Liver (tissue), 8 donors: ENCODE measurements at regions not wholly inside any gene's neighbourhood (a gene's known extent, or its start where the extent isn't known, plus 50 kb on each side); places are given as distances from the start of the nearest gene placed in this dataset.

Experiments
- DNase-seq: peaks from one replicate; pipeline ENCODE4 v3.0.0-alpha.2; 2017; ENCODE audit warnings: low spot score
- H3K27ac ChIP-seq, 2 donors: one replicate each; pipeline ENCODE4 v1.7.0; 2013; ENCODE audit warnings: inconsistent platforms in 2 of 2, low read length in 2 of 2, control low read depth in 1 of 2, low read depth in 1 of 2, mild to moderate bottlenecking in 1 of 2
- H3K27me3 ChIP-seq, 4 donors: one replicate each; pipeline versions ENCODE4 v1.6.1 to v1.7.0; 2013; ENCODE audit warnings: low read length in 3 of 4, inconsistent platforms in 1 of 4, mild to moderate bottlenecking in 1 of 4, moderate library complexity in 1 of 4; ENCODE audit not compliant: control insufficient read depth in 4 of 4, insufficient read depth in 4 of 4
- H3K36me3 ChIP-seq, 4 donors: one replicate each; pipeline versions ENCODE4 v1.6.1 to v1.7.0; 2013; ENCODE audit warnings: low read length in 3 of 4, mild to moderate bottlenecking in 3 of 4, low read depth in 1 of 4, moderate library complexity in 1 of 4; ENCODE audit not compliant: control insufficient read depth in 4 of 4, insufficient read depth in 3 of 4
- H3K4me1 ChIP-seq, 4 donors: one replicate each; pipeline versions ENCODE4 v1.6.1 to v1.7.0; 2013; ENCODE audit warnings: low read length in 3 of 4, mild to moderate bottlenecking in 3 of 4, moderate library complexity in 1 of 4; ENCODE audit not compliant: control insufficient read depth in 4 of 4, insufficient read depth in 4 of 4
- H3K4me3 ChIP-seq, 3 donors: one replicate each; pipeline versions ENCODE4 v1.6.1 to v1.7.0; 2013; ENCODE audit warnings: low read length in 3 of 3, control low read depth in 1 of 3, low read depth in 1 of 3, mild to moderate bottlenecking in 1 of 3
- H3K9ac ChIP-seq, 2 donors: one replicate each; pipeline ENCODE4 v1.7.0; 2013; ENCODE audit warnings: low read length in 2 of 2, mild to moderate bottlenecking in 2 of 2, moderate library complexity in 2 of 2, control low read depth in 1 of 2, low read depth in 1 of 2
- H3K9me3 ChIP-seq, 4 donors: one replicate each; pipeline versions ENCODE4 v1.6.1 to v1.7.0; 2013; ENCODE audit warnings: low read length in 3 of 4; ENCODE audit not compliant: control insufficient read depth in 4 of 4
- ATF3 ChIP-seq: IDR thresholded peaks from 2 replicates; pipeline ENCODE4 v1.6.1; 2016; ENCODE audit warnings: antibody characterized with exemption
- CTCF ChIP-seq: fragments of 150-350 bp; IDR thresholded peaks from 2 replicates; pipeline ENCODE4 v1.5.1; 2017; ENCODE audit warnings: improper control_type of control experiment, low read depth, low read length; ENCODE audit not compliant: missing input control
- EGR1 ChIP-seq, 2 donors: IDR thresholded peaks; 2 replicates each; pipeline ENCODE4 v1.6.1; 2016 to 2018; ENCODE audit warnings: antibody characterized with exemption in 2 of 2, low read depth in 2 of 2
- FOXA1 ChIP-seq: IDR thresholded peaks from 2 replicates; pipeline ENCODE4 v1.6.1; 2016; ENCODE audit warnings: antibody characterized with exemption
- FOXA2 ChIP-seq: IDR thresholded peaks from 2 replicates; pipeline ENCODE4 v1.6.1; 2016; ENCODE audit warnings: antibody characterized with exemption
- GABPA ChIP-seq, 2 donors: IDR thresholded peaks in 1 of 2; conservative IDR thresholded peaks in 1 of 2; 2 replicates each; pipeline ENCODE4 v1.6.1; 2016; ENCODE audit warnings: antibody characterized with exemption in 2 of 2, mild to moderate bottlenecking in 1 of 2, moderate library complexity in 1 of 2
- HNF4A ChIP-seq, 2 donors: conservative IDR thresholded peaks; 2 replicates each; pipeline ENCODE4 v1.6.1; 2016; ENCODE audit warnings: antibody characterized with exemption in 2 of 2, mild to moderate bottlenecking in 2 of 2
- HNF4G ChIP-seq: IDR thresholded peaks from 2 replicates; pipeline ENCODE4 v1.6.1; 2016; ENCODE audit warnings: antibody characterized with exemption
- JUND ChIP-seq, 2 donors: IDR thresholded peaks; 2 replicates each; pipeline ENCODE4 v1.6.1; 2016; ENCODE audit warnings: antibody characterized with exemption in 2 of 2
- NR2F2 ChIP-seq: IDR thresholded peaks from 2 replicates; pipeline ENCODE4 v1.6.1; 2016; ENCODE audit warnings: antibody characterized with exemption
- RAD21 ChIP-seq, 2 donors: IDR thresholded peaks; 2 replicates each; pipeline ENCODE4 v1.6.1; 2016; ENCODE audit warnings: antibody characterized with exemption in 2 of 2, mild to moderate bottlenecking in 2 of 2
- RXRA ChIP-seq, 2 donors: IDR thresholded peaks; 2 replicates each; pipeline ENCODE4 v1.6.1; 2017 to 2018; ENCODE audit warnings: antibody characterized with exemption in 2 of 2, mild to moderate bottlenecking in 1 of 2
- SP1 ChIP-seq: IDR thresholded peaks from 2 replicates; pipeline ENCODE4 v1.6.1; 2018; ENCODE audit warnings: antibody characterized with exemption, mild to moderate bottlenecking
- TAF1 ChIP-seq: conservative IDR thresholded peaks from 2 replicates; pipeline ENCODE4 v1.6.1; 2016; ENCODE audit warnings: antibody characterized with exemption, mild to moderate bottlenecking
- YY1 ChIP-seq: IDR thresholded peaks from 2 replicates; pipeline ENCODE4 v1.6.1; 2016; ENCODE audit warnings: antibody characterized with exemption, mild to moderate bottlenecking
- ZBTB33 ChIP-seq: IDR thresholded peaks from 2 replicates; pipeline ENCODE4 v1.6.1; 2016; ENCODE audit warnings: antibody characterized with exemption
- WGBS: extraction: QIAGEN DNeasy Blood & Tissue Kit; methylation state at CpG from one replicate; pipeline ENCODE4 v1.1.7; 2013; 5-methylcytosine and 5-hydroxymethylcytosine counted together
- donor health status: healthy.
- donor health status: healthy.
- donor health status: healthy.
- donor health status: healthy.
- donor health status: healthy.

GRCh38 chr21:21801921-21802320 is 803.7 kb downstream of the NCAM2 start:
- TF ChIP-seq NR2F2: no peak
- no peak for TF ChIP-seq SP1
- TF ChIP-seq HNF4G: no peak
- TF ChIP-seq TAF1: no peak
- TF ChIP-seq FOXA2: no peak
- no peak for TF ChIP-seq RAD21 (IDR thresholded peaks at IDR 0.05)
- TF ChIP-seq ATF3: no peak
- TF ChIP-seq CTCF: no peak
- no peak for TF ChIP-seq ZBTB33
- no peak for DNase-seq
- no peak overlapping the region for H3K9ac ChIP-seq
- H3K4me3 ChIP-seq: no peak overlapping the region
- H3K4me1 ChIP-seq: no peaks in the 10 kb centered on the region
- H3K9me3 ChIP-seq: no peaks in the 10 kb centered on the region
- H3K27ac ChIP-seq: no peak overlapping the region
- H3K36me3 ChIP-seq: no peaks in the 10 kb centered on the region
- WGBS: 33% methylated on average over 2 of the region's 2 CpGs
- peaks cover 0 to 3% (median 0%) of the 10 kb centered on the region in 4 donors for H3K27me3 ChIP-seq

- H3K36me3 ChIP-seq: no peaks in the 10 kb centered on the region
- WGBS: 65% methylated on average over 7 of the region's 7 CpGs
Measured at GRCh38 chr21:21806711-21807597, 808.7 kb downstream of the NCAM2 start.

More at GRCh38 chr21:21806711-21807597, 808.7 kb downstream of the NCAM2 start:
- TF ChIP-seq HNF4G: no peak
- TF ChIP-seq HNF4A (conservative IDR thresholded peaks at IDR 0.05): no peak
- no peak for TF ChIP-seq CTCF
- no peak for TF ChIP-seq GABPA (IDR thresholded peaks at IDR 0.05 in 1 of 2, conservative IDR thresholded peaks at IDR 0.05 in 1 of 2)
- TF ChIP-seq RXRA (IDR thresholded peaks at IDR 0.05): no peak
- no peak for TF ChIP-seq FOXA1
- no peak for TF ChIP-seq TAF1
- no peak for TF ChIP-seq EGR1 (IDR thresholded peaks at IDR 0.05; ENCODE audit: low read depth in 2 of 2)
- TF ChIP-seq ATF3: no peak
- TF ChIP-seq NR2F2: no peak
- TF ChIP-seq ZBTB33: no peak
- TF ChIP-seq JUND (IDR thresholded peaks at IDR 0.05): no peak
- TF ChIP-seq YY1: no peak
- no peak for TF ChIP-seq RAD21 (IDR thresholded peaks at IDR 0.05)
- no peak for TF ChIP-seq FOXA2
- no peak for DNase-seq
- no peaks in the 10 kb centered on the region for H3K9me3 ChIP-seq
- no peak overlapping the region for H3K9ac ChIP-seq
- no peaks in the 10 kb centered on the region for H3K27me3 ChIP-seq
- no peak overlapping the region for H3K4me3 ChIP-seq
- no peak overlapping the region for H3K27ac ChIP-seq
- no peaks in the 10 kb centered on the region for H3K4me1 ChIP-seq
